ENCODE measurements at regions not wholly inside any gene's neighbourhood (a gene's known extent, or its start where the extent isn't known, plus 50 kb on each side); places are given as distances from the start of the nearest gene placed in this dataset.

- H3K4me3 Mint-ChIP-seq (ENCODE audit: low read depth, unreplicated experiment), result no peak overlapping the region
- BruUV-seq (replicated peaks), result no TSS peak
- peaks cover 48% of the 10 kb centered on the region for H3K27me3 Mint-ChIP-seq (ENCODE audit: unreplicated experiment)
- no peak overlapping the region for H3K27ac Mint-ChIP-seq (ENCODE audit: unreplicated experiment)
- DNase-seq, result no peak
- intact Hi-C loops (cut with micrococcal nuclease; ENCODE audit: unreplicated experiment), result no loop called here
- H3K9me3 Mint-ChIP-seq (ENCODE audit: low read depth, unreplicated experiment), result peaks cover 2% of the 10 kb centered on the region
- no peak for TF ChIP-seq CTCF (IDR thresholded peaks at IDR 0.05; ENCODE audit: unreplicated experiment)
- no peaks in the 10 kb centered on the region for H3K36me3 Mint-ChIP-seq (ENCODE audit: insufficient read depth, unreplicated experiment)
- H3K4me1 Mint-ChIP-seq (ENCODE audit: low read depth, unreplicated experiment), result no peaks in the 10 kb centered on the region
- CTCF ChIA-PET, result no interaction called here
Observed at GRCh38 chr1:108077991-108078390, 113.0 kb upstream of the VAV3 start.

DNA sequence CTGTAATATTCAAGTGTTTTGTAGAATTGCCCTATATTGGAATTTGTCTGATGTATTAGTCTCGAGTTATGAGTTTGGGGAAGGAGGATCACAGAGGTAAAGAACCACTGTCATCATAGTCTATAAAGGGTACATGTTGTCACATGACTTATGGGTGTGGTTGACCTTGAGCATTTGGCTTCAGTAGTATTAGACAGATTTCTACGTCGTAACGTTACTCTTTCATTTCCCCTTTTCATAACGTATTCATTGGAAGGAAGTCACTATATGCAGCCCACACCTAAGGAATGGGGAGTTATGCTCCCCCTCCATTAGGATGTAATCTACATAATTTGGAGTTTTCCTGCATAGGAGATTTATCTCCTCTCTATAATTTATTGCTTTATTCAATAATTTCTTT, 110.1 kb upstream of the VAV3 start:
- H3K4me1 Mint-ChIP-seq (ENCODE audit: low read depth, unreplicated experiment), result no peaks in the 10 kb centered on the region
- no peak overlapping the region for H3K4me3 Mint-ChIP-seq (ENCODE audit: low read depth, unreplicated experiment)
- H3K36me3 Mint-ChIP-seq (ENCODE audit: insufficient read depth, unreplicated experiment), result no peaks in the 10 kb centered on the region
- H3K27ac Mint-ChIP-seq (ENCODE audit: unreplicated experiment), result no peak overlapping the region
- DNase-seq, result no peak
- H3K9me3 Mint-ChIP-seq (ENCODE audit: low read depth, unreplicated experiment), result no peaks in the 10 kb centered on the region
- no TSS peak for BruUV-seq (replicated peaks)
- peaks cover 38% of the 10 kb centered on the region for H3K27me3 Mint-ChIP-seq (ENCODE audit: unreplicated experiment)
- TF ChIP-seq CTCF (IDR thresholded peaks at IDR 0.05; ENCODE audit: unreplicated experiment), result no peak
- CTCF ChIA-PET, result no interaction called here
- intact Hi-C loops (cut with micrococcal nuclease; ENCODE audit: unreplicated experiment), result no loop called here

DNA sequence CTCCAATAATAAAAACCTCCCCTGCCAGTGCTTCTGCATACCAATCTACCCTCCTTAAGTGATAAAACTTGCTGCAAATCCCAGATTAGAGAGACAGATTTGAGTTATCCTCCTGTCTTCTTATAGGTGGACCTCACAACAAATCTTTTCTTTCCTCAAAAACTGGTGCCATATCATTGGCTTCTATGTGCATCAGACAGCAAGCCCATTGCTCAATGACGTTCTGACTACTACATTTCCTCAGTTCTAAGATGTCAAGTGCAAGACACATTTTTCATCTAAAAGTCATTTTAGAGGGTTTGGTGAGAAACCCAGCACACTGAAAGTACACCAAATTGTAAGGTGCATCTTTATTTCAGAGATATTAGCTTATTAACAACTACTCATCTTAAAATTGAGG, 107.8 kb upstream of the VAV3 start:
- peaks cover 25% of the 10 kb centered on the region for H3K27me3 Mint-ChIP-seq (ENCODE audit: unreplicated experiment)
- no peaks in the 10 kb centered on the region for H3K36me3 Mint-ChIP-seq (ENCODE audit: insufficient read depth, unreplicated experiment)
- no peaks in the 10 kb centered on the region for H3K9me3 Mint-ChIP-seq (ENCODE audit: low read depth, unreplicated experiment)
- no peak overlapping the region for H3K4me3 Mint-ChIP-seq (ENCODE audit: low read depth, unreplicated experiment)
- no peak for DNase-seq
- H3K4me1 Mint-ChIP-seq (ENCODE audit: low read depth, unreplicated experiment), result no peaks in the 10 kb centered on the region
- no peak overlapping the region for H3K27ac Mint-ChIP-seq (ENCODE audit: unreplicated experiment)
- TF ChIP-seq CTCF (IDR thresholded peaks at IDR 0.05; ENCODE audit: unreplicated experiment), result no peak
- no TSS peak for BruUV-seq (replicated peaks)
- intact Hi-C loops (cut with micrococcal nuclease; ENCODE audit: unreplicated experiment), result no loop called here
- CTCF ChIA-PET, result no interaction called here

GRCh38 chr1:108072212-108072611, 107.2 kb upstream of the VAV3 start:
- BruUV-seq (replicated peaks), result no TSS peak
- no peaks in the 10 kb centered on the region for H3K4me1 Mint-ChIP-seq (ENCODE audit: low read depth, unreplicated experiment)
- H3K9me3 Mint-ChIP-seq (ENCODE audit: low read depth, unreplicated experiment), result no peaks in the 10 kb centered on the region
- DNase-seq, result no peak
- no peaks in the 10 kb centered on the region for H3K36me3 Mint-ChIP-seq (ENCODE audit: insufficient read depth, unreplicated experiment)
- H3K4me3 Mint-ChIP-seq (ENCODE audit: low read depth, unreplicated experiment), result no peak overlapping the region
- intact Hi-C loops (cut with micrococcal nuclease; ENCODE audit: unreplicated experiment), result no loop called here
- H3K27ac Mint-ChIP-seq (ENCODE audit: unreplicated experiment), result no peak overlapping the region
- CTCF ChIA-PET, result no interaction called here
- H3K27me3 Mint-ChIP-seq (ENCODE audit: unreplicated experiment), result peaks cover 28% of the 10 kb centered on the region
- no peak for TF ChIP-seq CTCF (IDR thresholded peaks at IDR 0.05; ENCODE audit: unreplicated experiment)

DNA sequence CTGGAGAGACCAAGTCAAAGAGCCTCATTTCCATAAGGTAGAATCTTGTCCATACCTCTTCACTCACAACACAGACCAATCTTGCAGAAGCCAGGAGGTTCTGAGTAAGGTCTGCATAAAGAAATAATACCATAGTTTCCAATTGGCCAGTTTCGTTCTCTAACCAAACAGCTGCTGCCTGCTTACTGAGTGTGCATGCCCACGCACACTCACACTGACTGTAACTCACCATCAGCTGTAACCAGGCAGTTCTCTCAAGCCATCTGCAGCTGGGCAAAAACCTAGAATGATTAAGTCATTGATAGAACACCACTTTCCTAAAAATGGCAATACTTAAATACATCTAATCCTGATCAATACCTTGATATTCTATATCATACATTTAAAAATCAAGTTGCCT, 106.6 kb upstream of the VAV3 start:
- intact Hi-C loops (cut with micrococcal nuclease; ENCODE audit: unreplicated experiment), result no loop called here
- no peak for DNase-seq
- no peak overlapping the region for H3K4me3 Mint-ChIP-seq (ENCODE audit: low read depth, unreplicated experiment)
- H3K4me1 Mint-ChIP-seq (ENCODE audit: low read depth, unreplicated experiment), result no peaks in the 10 kb centered on the region
- peaks cover 34% of the 10 kb centered on the region for H3K27me3 Mint-ChIP-seq (ENCODE audit: unreplicated experiment)
- no peaks in the 10 kb centered on the region for H3K36me3 Mint-ChIP-seq (ENCODE audit: insufficient read depth, unreplicated experiment)
- BruUV-seq (replicated peaks), result no TSS peak
- H3K9me3 Mint-ChIP-seq (ENCODE audit: low read depth, unreplicated experiment), result no peaks in the 10 kb centered on the region
- H3K27ac Mint-ChIP-seq (ENCODE audit: unreplicated experiment), result no peak overlapping the region
- CTCF ChIA-PET, result no interaction called here
- TF ChIP-seq CTCF (IDR thresholded peaks at IDR 0.05; ENCODE audit: unreplicated experiment), result no peak
